Endothelial cell of umbilical vein (primary cell): ENCODE measurements at regions not wholly inside any gene's neighbourhood (a gene's known extent, or its start where the extent isn't known, plus 50 kb on each side); places are given as distances from the start of the nearest gene placed in this dataset.

Experiments
- BruUV-seq: library from RNA; stranded (reverse); fragments of 400-500 nt; replicated peaks from 2 replicates; lab custom pipeline; 2021; lab: Mats Ljungman, UMichigan
- CTCF ChIA-PET: fragments of 300-600, 350-600 bp; sonication (Branson Sonifier 250); formaldehyde crosslinking; loops from one replicate; lab custom pipeline; 2021; ENCODE audit warnings: antibody characterized with exemption, inconsistent platforms; lab: Charles Lee
- POLR2A ChIA-PET: fragments of 300-600, 350-600 bp; sonication (Branson Sonifier 250); formaldehyde crosslinking; loops from one replicate; lab custom pipeline; 2021; ENCODE audit warnings: antibody characterized with exemption, inconsistent platforms; lab: Charles Lee
- DNase-seq: peaks from one replicate; pipeline ENCODE4 v3.0.0-alpha.2; 2011; ENCODE audit warnings: low read depth, low spot score
- FAIRE-seq: peaks from 2 replicates; lab custom pipeline; 2011; peaks lifted over from hg19 to GRCh38; lab: Jason Lieb, UNC
- H2AFZ ChIP-seq: 2 replicates; pipeline ENCODE4 v1.6.0; 2012; ENCODE audit warnings: low read depth, low read length, control low read depth, inconsistent platforms
- H3K27ac ChIP-seq: 2 replicates; pipeline ENCODE4 v1.5.1; 2011; ENCODE audit warnings: low read depth, mild to moderate bottlenecking, control low read depth, low read length, moderate library complexity; ENCODE audit not compliant: insufficient read depth
- H3K27me3 ChIP-seq, 2 experiments: 2 replicates each; pipeline versions ENCODE4 v1.6.0 to v1.6.1; 2011; ENCODE audit warnings: low read length in 2 of 2, mixed read lengths in 1 of 2; ENCODE audit not compliant: control insufficient read depth in 2 of 2, insufficient read depth in 2 of 2
- H3K36me3 ChIP-seq, 2 experiments: 2 replicates in 1 of 2; 3 replicates in 1 of 2; pipeline ENCODE4 v1.5.1; 2011; ENCODE audit warnings: low read length in 2 of 2, mild to moderate bottlenecking in 1 of 2, moderate library complexity in 1 of 2; ENCODE audit not compliant: control insufficient read depth in 2 of 2, insufficient read depth in 2 of 2; ENCODE audit errors: extremely low read depth in 1 of 2
- H3K4me1 ChIP-seq: 3 replicates; pipeline ENCODE4 v1.5.1; 2011; ENCODE audit warnings: mild to moderate bottlenecking, low read length; ENCODE audit not compliant: control insufficient read depth, insufficient read depth; ENCODE audit errors: extremely low read depth
- H3K4me2 ChIP-seq: 2 replicates; pipeline ENCODE4 v1.6.1; 2011; ENCODE audit warnings: low read length, control low read depth, mixed read lengths; ENCODE audit not compliant: insufficient read depth
- H3K4me3 ChIP-seq, 3 experiments: fragments of 200-600 bp in 1 of 3; sonication (generic), shearing (Covaris generic) in 1 of 3; replicated peaks in 1 of 3; 2 replicates each; pipeline ENCODE4 v1.5.1; 2011 to 2016; ENCODE audit warnings: control low read depth in 3 of 3, low read length in 3 of 3, mild to moderate bottlenecking in 2 of 3, inconsistent platforms in 1 of 3, low read depth in 1 of 3, moderate library complexity in 1 of 3; ENCODE audit not compliant: insufficient read depth in 1 of 3
- H3K79me2 ChIP-seq: 2 replicates; pipeline ENCODE4 v1.6.0; 2012; ENCODE audit warnings: low read length, inconsistent platforms; ENCODE audit not compliant: control insufficient read depth, insufficient read depth
- H3K9ac ChIP-seq: replicated peaks from 2 replicates; pipeline ENCODE3; 2011; ENCODE audit warnings: low read length, control low read depth; ENCODE audit not compliant: insufficient read depth; ENCODE audit errors: extremely low read depth
- H3K9me1 ChIP-seq: replicated peaks from 3 replicates; pipeline ENCODE4 v1.6.0; 2011; ENCODE audit warnings: mild to moderate bottlenecking, low read length; ENCODE audit not compliant: control insufficient read depth, insufficient read depth; ENCODE audit errors: extremely low read depth
- H3K9me3 ChIP-seq: replicated peaks from 2 replicates; pipeline ENCODE4 v1.5.1; 2012; ENCODE audit warnings: low read length, inconsistent platforms; ENCODE audit not compliant: control insufficient read depth, insufficient read depth
- H4K20me1 ChIP-seq: replicated peaks from 2 replicates; pipeline ENCODE3; 2011; ENCODE audit warnings: mild to moderate bottlenecking, low read length; ENCODE audit not compliant: control insufficient read depth, insufficient read depth; ENCODE audit errors: extremely low read depth
- EZH2 ChIP-seq: IDR thresholded peaks from 2 replicates; pipeline ENCODE4 v1.6.1; 2012; ENCODE audit warnings: borderline replicate concordance, low read depth, mild to moderate bottlenecking, moderate library complexity, low read length, inconsistent platforms; ENCODE audit not compliant: severe bottlenecking
- FOS ChIP-seq: IDR thresholded peaks from 2 replicates; pipeline ENCODE4 v1.6.1; 2011; ENCODE audit warnings: mild to moderate bottlenecking, low read length, moderate library complexity, borderline replicate concordance; ENCODE audit not compliant: insufficient read depth
- GATA2 ChIP-seq: IDR thresholded peaks from 2 replicates; pipeline ENCODE4 v1.7.0; 2011; ENCODE audit warnings: low read depth, mild to moderate bottlenecking, moderate library complexity, mixed read lengths, low read length; ENCODE audit not compliant: insufficient read length, insufficient read depth
- JUN ChIP-seq: IDR thresholded peaks from 2 replicates; pipeline ENCODE4 v1.6.1; 2011; ENCODE audit warnings: borderline replicate concordance, low read depth; ENCODE audit not compliant: insufficient read length, insufficient read depth
- MYC ChIP-seq: IDR thresholded peaks from one replicate; pipeline ENCODE4 v1.6.1; 2011; ENCODE audit warnings: mild to moderate bottlenecking, low read depth, low read length
- POLR2A ChIP-seq: IDR thresholded peaks from 2 replicates; pipeline ENCODE4 v1.6.1; 2012; ENCODE audit warnings: low read depth, mild to moderate bottlenecking, control low read depth, low read length
- POLR2AphosphoS5 ChIP-seq: IDR thresholded peaks from 2 replicates; pipeline ENCODE4 v1.6.1; 2012; ENCODE audit warnings: low read depth, mild to moderate bottlenecking, control low read depth, low read length, moderate library complexity; ENCODE audit not compliant: insufficient read depth
- dilution Hi-C: fragments of 300-500 bp; cut with MboI; formaldehyde crosslinking; loops from one replicate; pipeline ENCODE4 v1.15.0; 2019; ENCODE audit warnings: low sequenced_read_pairs; ENCODE audit not compliant: extremely low pct_ligation_motif_present
- intact Hi-C: fragments of 100-400 bp; cut with micrococcal nuclease; formaldehyde crosslinking; loops from one replicate; pipeline ENCODE4 v1.10.0; 2022
- TF ChIP-seq, protein P1 (sequence below): IDR thresholded peaks from 2 replicates; pipeline ENCODE4 v1.6.1; 2011; ENCODE audit not compliant: insufficient read depth, insufficient read length
- TF ChIP-seq, protein P2 (sequence below), 2 donors: IDR thresholded peaks; 1 replicate in 1 of 2; 2 replicates in 1 of 2; pipeline ENCODE4 v1.5.1; 2011; ENCODE audit warnings: low read length in 2 of 2, mild to moderate bottlenecking in 2 of 2, moderate library complexity in 2 of 2, control low read depth in 1 of 2, inconsistent platforms in 1 of 2, low read depth in 1 of 2; ENCODE audit not compliant: insufficient read depth in 1 of 2; ENCODE audit errors: extremely low read depth in 1 of 2

DNA sequence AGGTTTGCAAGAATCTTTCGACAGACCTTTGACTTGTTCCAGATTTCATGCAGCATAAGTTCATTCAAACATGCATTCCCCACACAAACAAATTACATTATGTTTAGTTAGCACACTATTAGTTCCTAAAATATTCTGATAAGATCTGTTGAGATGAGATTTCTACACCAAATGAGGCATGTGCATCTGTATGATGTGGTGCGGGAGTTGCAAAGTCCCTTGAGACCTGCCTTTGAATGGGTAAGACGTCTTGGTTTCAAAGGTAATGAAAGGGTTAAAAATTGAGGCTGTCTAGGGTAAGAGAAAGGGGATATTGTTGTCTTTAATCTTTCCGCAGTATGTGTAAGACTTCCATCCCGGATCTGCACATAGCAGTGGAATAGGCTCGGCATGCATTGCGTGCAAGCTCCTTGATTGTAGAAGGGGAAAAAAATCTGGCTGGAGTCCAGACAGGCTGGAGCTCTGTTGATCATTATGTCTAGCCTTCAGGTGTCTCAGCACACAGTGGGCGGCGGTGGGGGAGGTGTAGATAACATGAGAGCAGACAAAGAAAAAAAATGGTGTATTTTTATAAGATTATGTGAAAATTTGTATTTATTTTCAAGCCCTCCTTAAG, 296.6 kb downstream of the PTPRC start:
- H3K9ac ChIP-seq = peak overlapping the region; percentile 99
- no peak overlapping the region for H2AFZ ChIP-seq

More for the DNA sequence above, 296.6 kb downstream of the PTPRC start:
- FAIRE-seq (peak; percentile 82), DNase-seq (peak; percentile 98)
- H3K27me3 ChIP-seq = no peaks in the 10 kb centered on the region
- H3K36me3 ChIP-seq = peaks cover 0 to 3% of the 10 kb centered on the region in 2 experiments
- TF ChIP-seq EZH2 (no peak), POLR2A (peak; percentile 81), JUN (peak; percentile 19), POLR2AphosphoS5 (peak; percentile 93), MYC (peak; percentile 21), GATA2 (peak; percentile 77), FOS (peak; percentile 58)
- TF ChIP-seq, protein P1, sequence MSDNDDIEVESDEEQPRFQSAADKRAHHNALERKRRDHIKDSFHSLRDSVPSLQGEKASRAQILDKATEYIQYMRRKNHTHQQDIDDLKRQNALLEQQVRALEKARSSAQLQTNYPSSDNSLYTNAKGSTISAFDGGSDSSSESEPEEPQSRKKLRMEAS = no peak
- TF ChIP-seq, protein P2, sequence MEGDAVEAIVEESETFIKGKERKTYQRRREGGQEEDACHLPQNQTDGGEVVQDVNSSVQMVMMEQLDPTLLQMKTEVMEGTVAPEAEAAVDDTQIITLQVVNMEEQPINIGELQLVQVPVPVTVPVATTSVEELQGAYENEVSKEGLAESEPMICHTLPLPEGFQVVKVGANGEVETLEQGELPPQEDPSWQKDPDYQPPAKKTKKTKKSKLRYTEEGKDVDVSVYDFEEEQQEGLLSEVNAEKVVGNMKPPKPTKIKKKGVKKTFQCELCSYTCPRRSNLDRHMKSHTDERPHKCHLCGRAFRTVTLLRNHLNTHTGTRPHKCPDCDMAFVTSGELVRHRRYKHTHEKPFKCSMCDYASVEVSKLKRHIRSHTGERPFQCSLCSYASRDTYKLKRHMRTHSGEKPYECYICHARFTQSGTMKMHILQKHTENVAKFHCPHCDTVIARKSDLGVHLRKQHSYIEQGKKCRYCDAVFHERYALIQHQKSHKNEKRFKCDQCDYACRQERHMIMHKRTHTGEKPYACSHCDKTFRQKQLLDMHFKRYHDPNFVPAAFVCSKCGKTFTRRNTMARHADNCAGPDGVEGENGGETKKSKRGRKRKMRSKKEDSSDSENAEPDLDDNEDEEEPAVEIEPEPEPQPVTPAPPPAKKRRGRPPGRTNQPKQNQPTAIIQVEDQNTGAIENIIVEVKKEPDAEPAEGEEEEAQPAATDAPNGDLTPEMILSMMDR (IDR thresholded peaks at IDR 0.05; ENCODE audit: extremely low read depth in 1 of 2, insufficient read depth in 1 of 2, low read depth in 1 of 2, low read length in 2 of 2) = no peak
- peaks cover 1% of the 10 kb centered on the region for H4K20me1 ChIP-seq
- ChIA-PET POLR2A (interaction anchor here (1.1 to 1.7 kb wide), 4 partner anchors 13 to 159 kb away, joined by 3 to 11 read pairs (median 5); no protein-coding TSS in a partner anchor), CTCF (interaction anchor here (0.9 to 3.5 kb wide), 13 partner anchors 10 to 529 kb away, joined by 3 to 28 read pairs (median 4); no protein-coding TSS in a partner anchor)
- H3K79me2 ChIP-seq = peaks cover 65% of the 10 kb centered on the region
- H3K4me3 ChIP-seq = peak overlapping the region; percentile 63 to 99 (median 93)
- peaks cover 37% of the 10 kb centered on the region for H3K4me1 ChIP-seq
- dilution Hi-C loops (no loop called here), intact Hi-C loops (loop anchor here (1.0 to 10.0 kb wide), 15 partner anchors 16 to 1548 kb away; partner anchors contain the start of gene NEK7)
- peak overlapping the region; percentile 95 for H3K4me2 ChIP-seq
- H3K9me3 ChIP-seq = no peaks in the 10 kb centered on the region
- peak overlapping the region; percentile 95 for H3K27ac ChIP-seq
- BruUV-seq = no TSS peak
- no peaks in the 10 kb centered on the region for H3K9me1 ChIP-seq
